ENCODE measurements at regions not wholly inside any gene's neighbourhood (a gene's known extent, or its start where the extent isn't known, plus 50 kb on each side); places are given as distances from the start of the nearest gene placed in this dataset.
"Not testable (repeated sequence)": the region's sequence is repeated elsewhere in the genome, so short reads cannot be mapped to it uniquely, and the experiment has no call there.

GRCh38 chr4:11701966-11702725, 273.5 kb upstream of the HS3ST1 start:
- no peak for DNase-seq (ENCODE audit: low read depth)

GRCh38 chr4:11700751-11701226, 272.1 kb upstream of the HS3ST1 start:
- no peak for DNase-seq (ENCODE audit: low read depth)

DNA sequence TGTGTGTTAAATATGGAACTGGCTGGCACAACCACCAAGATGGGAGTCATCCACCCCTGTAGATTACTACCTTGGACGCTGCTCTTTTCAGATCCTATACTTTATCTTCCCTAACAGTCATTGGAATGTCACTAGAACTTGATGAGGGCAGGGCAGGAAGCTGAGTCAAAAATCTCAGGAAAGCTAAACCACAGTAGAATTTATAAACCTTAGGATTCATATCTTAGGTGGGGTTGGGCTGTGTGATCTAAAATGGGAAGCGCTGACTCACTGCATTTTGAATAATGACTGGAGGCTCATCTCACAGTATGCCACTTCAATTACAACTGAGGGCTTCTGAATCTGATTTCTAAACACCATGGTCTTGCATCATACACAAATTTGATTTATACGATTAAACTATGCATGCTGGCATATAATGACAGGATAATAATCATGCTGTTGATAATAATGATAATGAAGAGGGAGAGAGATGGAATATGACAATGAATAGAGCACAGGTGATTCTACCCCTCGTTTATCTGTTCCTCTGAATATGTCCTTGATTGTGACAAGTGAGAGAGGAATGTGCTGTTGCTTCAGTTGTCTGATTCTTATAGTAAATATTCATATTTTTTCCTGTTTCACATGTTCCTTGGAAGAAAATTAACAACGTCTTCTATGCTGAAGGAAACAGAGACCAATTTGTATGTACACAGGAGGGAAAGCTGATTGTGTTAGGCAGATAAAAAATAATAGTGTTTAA, 270.3 kb upstream of the HS3ST1 start:
- no peak for DNase-seq (ENCODE audit: low read depth)

- DNase-seq (ENCODE audit: low read depth): no peak
These were observed 269.3 kb upstream of the HS3ST1 start for GRCh38 chr4:11698033-11698432.

DNA sequence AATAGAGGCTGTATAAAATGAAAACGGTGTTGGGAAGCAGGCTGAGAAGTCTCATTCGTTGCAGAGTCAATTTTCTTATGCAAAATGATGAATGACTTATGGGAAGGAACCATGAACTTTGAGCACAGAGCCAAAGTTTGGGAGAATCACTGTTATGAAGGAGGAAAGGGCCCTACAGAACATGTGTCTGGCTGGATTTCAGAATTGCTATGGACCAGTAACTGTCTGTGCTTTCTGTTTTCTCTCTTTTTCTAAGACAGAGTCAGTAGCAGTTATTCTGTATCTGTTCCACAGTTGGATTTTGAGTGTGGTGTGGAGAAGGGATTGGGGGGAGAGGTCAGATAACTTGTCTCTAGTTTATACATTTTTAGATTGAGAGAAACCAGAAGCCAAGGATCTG, 265.0 kb upstream of the HS3ST1 start:
- no peak for DNase-seq (ENCODE audit: low read depth)

GRCh38 chr4:11691236-11691635, 262.5 kb upstream of the HS3ST1 start:
- no peak for DNase-seq (ENCODE audit: low read depth)

DNA sequence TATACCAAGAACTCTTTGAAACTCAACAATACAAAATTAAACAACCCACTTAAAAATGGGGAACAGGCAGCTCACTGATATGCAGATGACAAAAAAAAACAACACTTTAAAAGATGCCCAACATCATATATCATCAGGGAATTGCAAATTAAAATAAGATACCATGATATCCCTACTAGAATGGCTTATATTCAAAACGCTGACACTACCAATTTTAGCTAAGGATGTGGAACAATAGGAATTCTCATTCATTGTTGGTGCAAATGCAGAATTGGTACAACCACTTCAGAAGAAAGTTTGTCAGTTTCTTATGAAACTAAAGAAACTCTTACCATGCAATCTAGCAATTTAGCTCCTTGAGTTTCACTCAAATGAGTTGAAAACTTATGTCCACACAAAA, 259.0 kb upstream of the HS3ST1 start:
- no peak for DNase-seq (ENCODE audit: low read depth)

GRCh38 chr4:11685481-11685880, 256.8 kb upstream of the HS3ST1 start:
- no peak for DNase-seq (ENCODE audit: low read depth)

- DNase-seq (ENCODE audit: low read depth): no peak
These were observed 246.5 kb upstream of the HS3ST1 start for GRCh38 chr4:11675051-11675800.

GRCh38 chr4:11670304-11670703, 241.6 kb upstream of the HS3ST1 start:
- no peak for DNase-seq (ENCODE audit: low read depth)

- no peak for DNase-seq (ENCODE audit: low read depth)
These were observed 240.5 kb upstream of the HS3ST1 start for GRCh38 chr4:11669156-11669555.

DNA sequence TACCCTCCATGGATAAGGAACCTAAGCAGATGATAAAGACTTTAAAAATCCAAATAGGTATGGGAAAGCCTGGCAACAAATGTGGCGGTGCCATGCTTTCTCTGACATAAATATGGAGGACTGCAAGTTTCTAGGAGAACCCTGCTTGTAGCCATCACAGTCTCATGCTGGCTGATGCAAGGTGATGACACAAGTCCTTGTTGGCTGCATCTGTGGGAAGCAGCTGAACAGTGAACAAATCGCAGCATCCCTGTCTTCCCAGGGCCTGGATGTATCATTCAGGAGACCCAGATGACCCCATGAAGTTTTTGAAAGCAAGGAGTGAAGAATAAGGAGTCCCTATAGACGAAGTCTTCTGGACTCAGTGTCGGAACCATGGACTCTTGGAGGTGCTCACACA, 234.4 kb upstream of the HS3ST1 start:
- no peak for DNase-seq (ENCODE audit: low read depth)

DNA sequence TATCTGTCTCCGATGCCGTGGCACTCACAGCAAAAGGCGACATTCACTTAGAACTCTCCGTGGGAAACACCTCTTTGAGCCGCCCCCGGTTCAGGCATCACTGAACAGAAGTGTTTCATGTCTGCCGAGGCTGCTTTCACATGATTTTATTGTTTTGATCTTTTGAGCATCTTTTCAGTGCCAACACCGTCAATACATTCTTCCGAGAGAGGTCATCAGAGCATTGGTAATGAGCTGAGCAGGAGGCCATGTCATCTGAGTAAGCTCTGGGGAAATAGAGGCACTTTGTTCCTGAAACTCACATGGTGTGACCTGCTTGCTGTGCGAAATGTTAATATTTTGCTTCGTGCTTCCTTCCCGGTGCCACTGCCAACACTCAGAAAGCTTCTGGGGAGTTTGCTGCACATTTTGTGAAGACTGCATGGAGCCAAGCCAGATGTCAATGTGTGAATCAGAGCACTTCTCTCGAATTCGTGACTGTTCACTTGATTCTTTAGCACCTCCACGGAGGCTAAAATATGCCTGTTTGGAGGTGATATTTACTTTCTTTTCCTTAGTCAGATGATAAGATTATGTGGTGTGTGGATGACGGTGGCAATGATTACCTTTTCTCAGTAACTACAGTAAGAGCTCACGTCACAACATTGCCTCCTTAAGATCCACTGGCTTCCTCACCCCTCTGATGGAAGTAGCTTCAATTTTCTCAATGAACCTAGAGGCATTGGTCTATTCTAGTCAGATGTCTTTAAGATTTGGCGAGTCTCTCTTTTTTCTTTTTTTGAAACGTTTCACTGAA, 222.3 kb upstream of the HS3ST1 start:
- DNase-seq (ENCODE audit: low read depth): no peak

- DNase-seq (ENCODE audit: low read depth): no peak
These were observed 218.7 kb upstream of the HS3ST1 start for GRCh38 chr4:11647433-11647832.

DNA sequence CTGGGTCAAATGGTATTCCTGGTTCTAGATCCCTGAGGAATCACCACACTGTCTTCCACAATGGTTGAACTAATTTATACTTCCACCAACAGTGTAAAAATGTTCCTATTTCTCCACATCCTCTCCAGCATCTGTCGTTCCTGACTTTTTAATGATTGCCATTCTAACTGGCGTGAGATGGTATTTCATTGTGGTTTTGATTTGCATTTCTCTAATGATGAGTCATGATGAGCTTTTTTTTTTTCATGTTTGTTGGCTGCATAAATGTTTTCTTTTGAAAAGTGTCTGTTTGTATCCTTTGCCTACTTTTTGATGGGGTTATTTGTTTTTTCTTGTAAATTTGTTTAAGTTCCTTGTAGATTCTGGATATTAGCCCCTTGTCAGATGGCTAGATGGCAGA, 214.4 kb upstream of the HS3ST1 start:
- not testable (repeated sequence) for DNase-seq (ENCODE audit: low read depth)

DNA sequence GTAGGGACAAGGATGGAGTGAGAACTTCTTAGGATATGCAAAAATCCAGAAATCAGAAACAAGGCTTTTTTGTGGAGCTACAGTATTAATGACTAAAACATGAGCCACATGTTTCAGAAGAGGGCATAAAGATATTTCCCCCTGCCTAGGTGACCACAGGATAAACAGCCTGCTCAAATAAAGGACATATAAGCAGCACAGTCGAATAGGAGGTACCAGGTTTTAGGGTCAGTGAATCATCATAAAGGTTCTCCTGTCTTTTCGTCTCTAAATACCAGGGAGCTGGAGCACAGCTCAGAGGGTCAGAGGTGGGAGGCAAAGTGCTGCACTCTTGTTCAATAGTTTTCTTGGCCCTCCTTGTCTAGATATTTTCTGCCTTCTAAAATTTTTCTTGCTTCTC, 211.9 kb upstream of the HS3ST1 start:
- DNase-seq (ENCODE audit: low read depth): no peak

GRCh38 chr4:11636551-11636950, 207.9 kb upstream of the HS3ST1 start:
- no peak for DNase-seq (ENCODE audit: low read depth)

DNA sequence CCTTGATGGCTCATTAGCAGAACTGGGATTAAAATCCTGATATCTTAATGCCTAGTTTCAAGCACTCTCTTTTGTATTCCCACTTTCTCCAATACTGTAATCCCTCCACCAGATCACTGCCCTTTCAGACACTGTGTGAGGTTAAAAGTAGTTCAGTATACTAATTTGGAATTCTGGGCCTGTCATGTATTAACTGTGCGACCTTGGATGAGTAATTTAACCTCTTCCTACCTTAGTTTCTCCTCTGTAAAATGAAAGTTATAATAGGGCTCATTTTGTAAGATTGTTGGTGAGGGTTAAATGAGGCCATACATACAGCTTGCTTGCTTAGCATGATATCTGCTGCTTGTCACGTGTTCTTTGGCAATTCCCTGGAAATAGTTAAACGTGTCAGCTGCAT, 207.3 kb upstream of the HS3ST1 start:
- DNase-seq (ENCODE audit: low read depth): no peak

GRCh38 chr4:11635342-11635741, 206.6 kb upstream of the HS3ST1 start:
- DNase-seq (ENCODE audit: low read depth): no peak

DNA sequence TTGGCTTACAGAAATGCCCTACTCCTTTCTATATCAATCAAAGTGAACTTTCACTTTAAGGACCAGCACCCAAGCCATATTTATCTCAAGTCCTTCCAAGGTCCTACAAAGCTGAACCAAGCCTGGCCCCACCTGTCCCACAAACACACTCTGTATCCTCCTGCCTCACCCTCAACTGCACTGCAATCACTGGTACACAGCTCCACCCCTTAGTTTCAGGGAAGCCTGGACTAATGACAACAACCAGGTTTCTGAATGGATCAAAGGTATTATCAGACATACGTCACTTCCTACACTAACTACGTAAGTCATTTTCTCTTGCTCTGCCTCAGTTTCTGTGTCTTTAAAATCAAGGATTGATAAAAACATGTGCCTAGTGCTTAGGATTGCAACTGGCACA, 205.6 kb upstream of the HS3ST1 start:
- no peak for DNase-seq (ENCODE audit: low read depth)

- no peak for DNase-seq (ENCODE audit: low read depth)
These were observed 204.7 kb upstream of the HS3ST1 start for GRCh38 chr4:11633430-11633829.

DNA sequence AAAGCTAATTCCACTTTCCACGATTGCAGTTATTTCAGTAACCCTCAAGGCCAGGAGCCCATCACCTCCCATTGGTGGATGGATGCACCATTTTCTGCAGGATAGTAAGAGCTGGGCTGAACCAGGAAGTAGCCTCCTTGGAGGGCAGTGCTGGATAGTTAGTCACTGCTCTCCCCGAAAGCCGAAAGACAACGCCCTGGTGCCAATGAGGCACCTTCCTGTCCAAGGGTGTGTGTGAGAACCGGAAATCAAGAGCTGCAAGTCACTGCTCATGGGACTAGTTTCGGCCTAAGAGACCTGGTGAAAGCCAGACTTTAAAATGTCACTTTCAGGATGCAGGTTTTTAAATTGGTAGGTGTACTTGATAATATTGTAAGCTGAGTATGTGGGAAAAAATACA, 203.8 kb upstream of the HS3ST1 start:
- DNase-seq (ENCODE audit: low read depth): no peak

Data from stimulated activated CD4-positive, alpha-beta T cell treated with anti-CD3 and anti-CD28 coated beads, Interleukin-2, amount 100 ng/mL, for 4 hours (primary cell).